GM19324 (cell line): ENCODE measurements at regions not wholly inside any gene's neighbourhood (a gene's known extent, or its start where the extent isn't known, plus 50 kb on each side); places are given as distances from the start of the nearest gene placed in this dataset.
"Not testable (repeated sequence)": the region's sequence is repeated elsewhere in the genome, so short reads cannot be mapped to it uniquely, and the experiment has no call there.

ENCODE experiments used
- ATAC-seq: cut with Tn5 transposase; IDR thresholded peaks from one replicate; pipeline ENCODE4 v1.9.1; 2021; ENCODE audit warnings: mild to moderate bottlenecking, moderate library complexity; ENCODE audit not compliant: unreplicated experiment, low FRiP score

GRCh38 chr12:131310227-131310969 lies 356.7 kb downstream of the ADGRD1 start:
- ATAC-seq: not testable (repeated sequence)

GRCh38 chr12:131311279-131311722 lies 357.6 kb downstream of the ADGRD1 start:
- ATAC-seq: not testable (repeated sequence)

- no peak for ATAC-seq
Measured at GRCh38 chr12:131311764-131312163, 358.1 kb downstream of the ADGRD1 start.

DNA sequence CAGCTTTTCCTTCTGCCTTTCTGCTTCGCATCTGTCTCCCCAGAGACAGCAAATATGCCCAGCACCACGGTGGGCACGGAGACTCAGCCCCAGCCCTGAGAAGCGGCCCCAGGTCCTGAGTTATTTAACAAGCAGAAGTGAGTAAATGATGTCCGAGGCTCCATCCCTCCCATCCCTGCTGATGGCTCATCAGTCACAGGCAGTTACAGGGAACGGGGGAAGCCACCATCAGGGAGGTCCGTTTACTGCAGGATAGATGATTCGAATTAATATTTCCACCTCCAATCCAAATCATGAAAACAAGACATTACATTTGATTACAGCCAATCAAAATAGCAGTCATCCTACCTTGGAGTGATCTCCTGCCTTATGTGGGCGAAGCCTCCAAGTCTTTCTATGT lies 358.7 kb downstream of the ADGRD1 start:
- not testable (repeated sequence) for ATAC-seq

DNA sequence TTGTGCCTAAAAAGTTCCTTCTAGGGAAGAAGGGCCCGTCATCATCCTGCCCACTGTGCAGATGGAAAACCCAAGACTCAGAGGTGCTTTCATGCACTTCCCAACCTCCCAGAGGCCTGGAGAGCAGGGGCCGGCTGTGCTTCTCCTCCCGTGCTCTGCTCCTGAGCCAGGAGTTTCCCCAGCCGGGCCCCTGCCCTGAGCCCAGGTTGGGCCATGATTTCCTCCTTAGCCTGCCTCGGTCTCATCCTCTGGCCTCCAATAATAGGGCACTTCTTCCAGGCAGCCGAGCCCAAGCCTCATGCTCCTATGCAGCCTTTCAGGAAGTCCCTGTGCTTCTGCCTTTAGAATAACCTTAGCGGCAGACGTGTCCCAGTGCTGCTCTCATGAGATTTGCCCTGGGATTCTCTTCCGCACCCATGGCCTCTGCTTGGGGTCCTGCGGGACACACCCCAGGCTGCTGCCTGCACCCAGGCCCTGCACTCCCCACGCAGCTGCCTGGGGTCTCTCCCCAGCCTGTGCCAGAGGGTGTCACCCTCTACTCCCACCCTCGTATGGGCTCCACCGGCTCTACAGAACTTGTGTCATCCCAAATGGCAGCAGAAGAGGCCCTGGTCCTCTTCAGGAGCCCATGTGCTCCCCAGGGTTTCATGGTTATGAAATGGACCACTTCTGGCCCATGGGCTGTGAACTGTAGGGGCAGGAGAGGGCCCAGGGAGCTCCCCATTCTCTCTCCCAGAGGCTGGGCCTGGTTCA lies 359.3 kb downstream of the ADGRD1 start:
- no peak for ATAC-seq

GRCh38 chr12:131313635-131314034 lies 359.9 kb downstream of the ADGRD1 start:
- no peak for ATAC-seq

GRCh38 chr12:131314524-131315090 lies 360.9 kb downstream of the ADGRD1 start:
- ATAC-seq: no peak

DNA sequence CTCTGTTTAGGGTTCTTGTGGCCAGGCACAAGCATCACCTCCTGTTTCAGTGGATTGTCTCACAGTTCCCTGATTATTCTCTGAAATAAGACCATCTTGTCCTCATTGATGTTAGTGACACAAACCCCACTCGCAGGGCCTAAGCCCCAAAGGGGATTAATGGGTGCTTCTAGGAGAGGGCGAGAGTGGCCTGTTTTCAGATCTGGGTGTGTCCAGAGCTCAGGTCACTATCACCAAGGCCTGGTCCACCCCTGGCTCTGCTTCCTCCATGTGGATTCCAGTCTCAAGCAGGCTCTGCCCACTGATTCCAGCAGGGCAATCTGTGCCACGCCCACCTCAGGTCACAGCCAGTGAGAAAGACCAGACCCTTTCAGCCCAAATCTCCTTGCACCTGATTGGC lies 361.9 kb downstream of the ADGRD1 start:
- no peak for ATAC-seq

GRCh38 chr12:131316388-131316787 lies 362.7 kb downstream of the ADGRD1 start:
- ATAC-seq: no peak

DNA sequence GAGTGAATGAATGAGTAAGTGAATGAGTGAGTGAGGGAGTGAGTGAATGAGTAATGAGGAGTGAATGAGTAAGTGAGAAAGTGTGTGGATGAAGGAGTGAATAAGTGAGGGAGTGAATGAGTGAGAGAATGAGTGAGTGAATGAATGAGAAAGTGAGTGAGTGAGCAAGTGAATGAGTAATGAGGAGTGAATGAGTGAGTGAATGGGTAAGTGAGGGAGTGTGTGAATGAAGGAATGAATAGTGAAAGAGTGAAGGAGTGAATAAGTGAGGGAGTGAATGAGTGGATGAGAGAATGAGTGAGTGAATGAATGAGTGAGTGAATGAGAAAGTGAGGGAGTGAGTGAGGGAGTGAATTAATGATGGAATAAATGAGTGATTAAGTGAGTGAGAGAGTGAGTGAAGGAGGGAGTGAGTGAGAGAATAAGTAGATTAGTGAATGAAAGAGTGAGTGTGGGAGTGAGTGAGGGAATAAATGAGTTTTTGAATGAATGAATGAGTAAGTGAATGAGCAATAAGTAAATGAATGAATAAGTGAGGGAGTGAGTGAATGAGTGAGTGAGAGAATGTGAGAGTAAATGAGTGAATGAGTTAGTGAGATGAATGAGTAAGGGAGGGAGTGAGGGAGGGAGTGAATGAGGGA lies 364.5 kb downstream of the ADGRD1 start:
- ATAC-seq: no peak

GRCh38 chr12:131321988-131322387 lies 368.3 kb downstream of the ADGRD1 start:
- ATAC-seq: no peak

GRCh38 chr12:131322460-131322859 lies 368.8 kb downstream of the ADGRD1 start:
- not testable (repeated sequence) for ATAC-seq

DNA sequence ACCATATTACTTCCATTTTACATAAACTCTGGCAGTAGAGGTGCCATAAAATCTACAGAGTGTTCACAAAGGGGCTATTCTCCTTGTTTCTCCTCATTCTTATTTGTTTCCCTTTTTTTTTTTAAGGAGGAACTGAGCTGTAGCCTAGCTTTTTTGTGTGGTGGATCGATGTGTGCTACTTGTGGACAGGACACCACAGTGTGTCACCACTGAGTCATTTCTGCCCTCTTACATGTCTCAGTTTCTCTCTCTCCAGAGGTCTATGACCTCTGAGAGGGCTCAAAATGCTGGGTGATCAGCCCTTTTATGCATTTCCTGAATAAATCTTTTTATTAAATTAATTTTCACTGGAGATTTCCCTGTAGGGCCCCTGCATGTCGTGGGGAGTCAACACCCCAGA lies 370.2 kb downstream of the ADGRD1 start:
- no peak for ATAC-seq

DNA sequence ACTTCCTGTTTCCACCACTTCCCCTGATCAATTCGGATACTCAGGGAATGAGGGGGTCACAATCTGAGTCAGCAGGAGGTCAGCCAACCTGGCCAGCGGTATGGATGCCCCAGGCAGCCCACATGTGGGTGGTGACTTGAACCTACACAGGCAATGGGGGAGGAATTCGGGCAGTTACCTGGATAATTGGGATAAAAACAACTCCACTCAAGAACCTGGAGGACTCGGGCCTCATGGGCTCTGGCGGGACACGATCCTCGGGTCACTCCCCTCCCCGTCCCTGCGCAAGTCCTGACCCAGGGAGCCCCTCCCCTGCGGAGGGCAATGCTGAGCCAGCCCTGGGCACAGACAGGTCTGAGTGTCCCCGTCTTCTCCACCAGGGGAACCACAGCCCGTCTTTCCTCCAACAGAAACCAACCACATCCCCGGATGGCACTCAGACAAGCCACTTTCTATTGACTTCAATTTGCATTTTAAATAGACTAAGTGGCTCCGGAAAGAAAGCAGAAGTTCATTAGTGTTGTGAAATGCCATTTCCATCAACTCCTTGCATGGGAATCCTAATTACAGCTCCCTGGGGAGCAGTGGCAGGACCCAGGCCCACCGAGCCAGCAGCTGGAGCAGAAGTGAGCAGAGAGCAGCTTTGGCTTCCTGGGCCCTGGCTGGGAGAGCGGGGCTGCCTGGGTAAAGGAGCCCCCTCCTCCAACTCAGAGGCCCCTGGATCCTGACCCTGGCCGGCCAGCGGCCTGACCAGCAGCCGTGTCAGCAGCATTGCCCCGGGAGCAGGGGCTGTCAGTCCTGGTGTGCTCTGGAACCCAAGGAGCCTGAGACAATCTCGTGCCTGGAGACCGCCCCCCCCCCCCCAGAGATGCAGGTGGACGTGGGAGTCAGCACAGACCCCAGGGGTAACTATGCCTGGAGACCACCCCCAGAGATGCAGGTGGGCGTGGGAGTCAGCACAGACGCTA lies 374.1 kb downstream of the ADGRD1 start:
- ATAC-seq: no peak

GRCh38 chr12:131328861-131329845 lies 375.4 kb downstream of the ADGRD1 start:
- not testable (repeated sequence) for ATAC-seq

- ATAC-seq: no peak
Measured at GRCh38 chr12:131330106-131330815, 376.6 kb downstream of the ADGRD1 start.

DNA sequence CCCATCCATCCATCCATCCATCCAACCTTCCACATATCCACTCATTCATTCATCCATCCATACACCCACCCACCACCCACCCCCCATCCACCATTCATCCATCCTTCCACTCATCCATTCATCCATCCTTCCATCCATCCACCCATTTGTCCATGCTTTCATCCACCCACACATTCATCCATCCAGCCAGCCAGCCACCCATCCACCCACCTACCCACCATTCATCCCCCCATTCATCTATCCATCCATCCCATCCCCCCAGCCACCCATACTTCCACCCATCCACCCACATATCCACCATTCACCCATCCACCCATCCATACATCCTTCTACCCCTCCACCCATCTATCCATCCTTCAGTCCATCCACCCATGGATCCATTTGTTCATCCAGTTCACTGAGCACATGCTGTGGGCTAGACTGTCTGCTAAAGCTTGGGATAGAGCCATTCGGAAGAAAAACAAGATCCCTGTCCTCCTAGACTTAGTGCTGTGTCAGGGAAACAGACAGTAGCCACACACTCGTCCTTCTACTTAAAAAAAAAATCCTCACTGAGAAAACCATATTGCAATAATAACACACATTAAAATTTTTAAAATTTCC lies 377.5 kb downstream of the ADGRD1 start:
- ATAC-seq: no peak

GRCh38 chr12:131332224-131332623 lies 378.5 kb downstream of the ADGRD1 start:
- ATAC-seq: no peak
